ENCODE measurements at regions not wholly inside any gene's neighbourhood (a gene's known extent, or its start where the extent isn't known, plus 50 kb on each side); places are given as distances from the start of the nearest gene placed in this dataset.
"Not testable (repeated sequence)": the region's sequence is repeated elsewhere in the genome, so short reads cannot be mapped to it uniquely, and the experiment has no call there.

GRCh38 chr14:105621479-105622328 lies 95.3 kb downstream of the TMEM121 start:
- not testable (repeated sequence) for DNase-seq (ENCODE audit: low read depth, low spot score)

- DNase-seq (ENCODE audit: low read depth, low spot score) = no peak
Observed at GRCh38 chr14:105622329-105622955, 96.1 kb downstream of the TMEM121 start.

- not testable (repeated sequence) for DNase-seq (ENCODE audit: low read depth, low spot score)
Observed at GRCh38 chr14:105623178-105623577, 96.8 kb downstream of the TMEM121 start.

GRCh38 chr14:105624346-105624745 lies 98.0 kb downstream of the TMEM121 start:
- DNase-seq (ENCODE audit: low read depth, low spot score) = not testable (repeated sequence)

GRCh38 chr14:105624749-105625434 lies 98.5 kb downstream of the TMEM121 start:
- DNase-seq (ENCODE audit: low read depth, low spot score) = not testable (repeated sequence)

GRCh38 chr14:105625448-105625847 lies 99.1 kb downstream of the TMEM121 start:
- DNase-seq (ENCODE audit: low read depth, low spot score) = not testable (repeated sequence)

- DNase-seq (ENCODE audit: low read depth, low spot score) = not testable (repeated sequence)
Observed at GRCh38 chr14:105626111-105626510, 99.7 kb downstream of the TMEM121 start.

- DNase-seq (ENCODE audit: low read depth, low spot score) = not testable (repeated sequence)
Observed at GRCh38 chr14:105626651-105627050, 100.3 kb downstream of the TMEM121 start.

GRCh38 chr14:105627287-105627686 lies 100.9 kb downstream of the TMEM121 start:
- not testable (repeated sequence) for DNase-seq (ENCODE audit: low read depth, low spot score)

- DNase-seq (ENCODE audit: low read depth, low spot score) = no peak
Observed at GRCh38 chr14:105627701-105628100, 101.3 kb downstream of the TMEM121 start.

- DNase-seq (ENCODE audit: low read depth, low spot score) = not testable (repeated sequence)
Observed at GRCh38 chr14:105628126-105628525, 101.7 kb downstream of the TMEM121 start.

- DNase-seq (ENCODE audit: low read depth, low spot score) = not testable (repeated sequence)
Observed at GRCh38 chr14:105628531-105629067, 102.2 kb downstream of the TMEM121 start.

- DNase-seq (ENCODE audit: low read depth, low spot score) = not testable (repeated sequence)
Observed at GRCh38 chr14:105629091-105629885, 102.9 kb downstream of the TMEM121 start.

GRCh38 chr14:105629886-105630215 lies 103.5 kb downstream of the TMEM121 start:
- DNase-seq (ENCODE audit: low read depth, low spot score) = no peak

GRCh38 chr14:105630293-105630934 lies 104.0 kb downstream of the TMEM121 start:
- DNase-seq (ENCODE audit: low read depth, low spot score) = not testable (repeated sequence)

GRCh38 chr14:105630935-105631779 lies 104.8 kb downstream of the TMEM121 start:
- DNase-seq (ENCODE audit: low read depth, low spot score) = not testable (repeated sequence)

- no peak for DNase-seq (ENCODE audit: low read depth, low spot score)
Observed at GRCh38 chr14:105632010-105632409, 105.6 kb downstream of the TMEM121 start.

- not testable (repeated sequence) for DNase-seq (ENCODE audit: low read depth, low spot score)
Observed at GRCh38 chr14:105633596-105633995, 107.2 kb downstream of the TMEM121 start.

GRCh38 chr14:105635560-105635959 lies 109.2 kb downstream of the TMEM121 start:
- DNase-seq (ENCODE audit: low read depth, low spot score) = no peak

GRCh38 chr14:105636021-105636420 lies 109.6 kb downstream of the TMEM121 start:
- DNase-seq (ENCODE audit: low read depth, low spot score) = not testable (repeated sequence)
